ENCODE measurements at regions not wholly inside any gene's neighbourhood (a gene's known extent, or its start where the extent isn't known, plus 50 kb on each side); places are given as distances from the start of the nearest gene placed in this dataset.

DNA sequence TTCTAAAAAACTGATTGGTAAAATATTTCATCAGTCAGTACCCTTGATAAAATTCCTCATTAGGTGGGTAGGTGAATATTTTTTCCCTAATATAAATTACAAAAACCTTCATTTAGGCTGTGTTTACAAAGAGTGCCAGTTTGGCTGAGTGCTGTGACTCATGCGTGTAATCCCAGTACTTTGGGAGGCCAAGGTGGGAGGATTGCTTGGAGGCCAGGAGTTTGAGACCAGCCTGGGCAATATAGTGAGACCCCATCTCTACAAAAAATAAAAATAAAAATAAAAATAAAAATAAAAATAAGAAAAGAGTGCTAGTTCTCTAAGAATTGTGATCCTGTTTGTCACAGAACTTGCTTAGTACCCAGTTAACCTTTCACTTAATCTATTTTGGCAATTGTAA, 398.4 kb upstream of the RGS6 start:
- H3K36me3 ChIP-seq (ENCODE audit: control insufficient read depth in 4 of 4, insufficient read depth in 4 of 4, low read length in 3 of 4) = no peaks in the 10 kb centered on the region
- POLR2A ChIA-PET = no interaction called here
- no peak for DNase-seq
- CTCF ChIA-PET = no interaction called here
- H3K9me3 ChIP-seq (ENCODE audit: control extremely low read depth in 1 of 5, control insufficient read depth in 4 of 5, insufficient read depth in 2 of 5, low read depth in 1 of 5, low read length in 4 of 5) = no peaks in the 10 kb centered on the region
- no CpG with 5 or more reads among the region's 1 CpG for WGBS (ENCODE audit: insufficient coverage)
- H3K4me1 ChIP-seq (ENCODE audit: control extremely low read depth in 1 of 4, control insufficient read depth in 4 of 4, insufficient read depth in 4 of 4, low read length in 3 of 4) = no peaks in the 10 kb centered on the region
- H3K27ac ChIP-seq (ENCODE audit: insufficient read depth in 1 of 2, low read depth in 1 of 2, low read length in 2 of 2, poor library complexity in 1 of 2, severe bottlenecking in 2 of 2) = no peak overlapping the region
- H3K4me3 ChIP-seq (ENCODE audit: control insufficient read depth in 1 of 7, extremely low read depth in 1 of 7, insufficient read depth in 4 of 7, low read depth in 2 of 7, low read length in 6 of 7) = no peak overlapping the region
- no peaks in the 10 kb centered on the region for H3K27me3 ChIP-seq (replicated peaks in 2 of 5; ENCODE audit: control insufficient read depth in 4 of 5, insufficient read depth in 5 of 5, low read length in 4 of 5)

- H3K36me3 ChIP-seq (ENCODE audit: control insufficient read depth in 4 of 4, insufficient read depth in 4 of 4, low read length in 3 of 4) = no peaks in the 10 kb centered on the region
- no peaks in the 10 kb centered on the region for H3K9me3 ChIP-seq (ENCODE audit: control extremely low read depth in 1 of 5, control insufficient read depth in 4 of 5, insufficient read depth in 2 of 5, low read depth in 1 of 5, low read length in 4 of 5)
- no peak for DNase-seq
- H3K27ac ChIP-seq (ENCODE audit: insufficient read depth in 1 of 2, low read depth in 1 of 2, low read length in 2 of 2, poor library complexity in 1 of 2, severe bottlenecking in 2 of 2) = no peak overlapping the region
- POLR2A ChIA-PET = no interaction called here
- H3K4me3 ChIP-seq (ENCODE audit: control insufficient read depth in 1 of 7, extremely low read depth in 1 of 7, insufficient read depth in 4 of 7, low read depth in 2 of 7, low read length in 6 of 7) = no peak overlapping the region
- H3K27me3 ChIP-seq (replicated peaks in 2 of 5; ENCODE audit: control insufficient read depth in 4 of 5, insufficient read depth in 5 of 5, low read length in 4 of 5) = no peaks in the 10 kb centered on the region
- CTCF ChIA-PET = no interaction called here
- H3K4me1 ChIP-seq (ENCODE audit: control extremely low read depth in 1 of 4, control insufficient read depth in 4 of 4, insufficient read depth in 4 of 4, low read length in 3 of 4) = peaks cover 0 to 2% (median 1%) of the 10 kb centered on the region in 4 experiments
- WGBS (ENCODE audit: insufficient coverage) = no CpG with 5 or more reads among the region's 1 CpG
Observed at GRCh38 chr14:71534506-71534905, 397.7 kb upstream of the RGS6 start.

DNA sequence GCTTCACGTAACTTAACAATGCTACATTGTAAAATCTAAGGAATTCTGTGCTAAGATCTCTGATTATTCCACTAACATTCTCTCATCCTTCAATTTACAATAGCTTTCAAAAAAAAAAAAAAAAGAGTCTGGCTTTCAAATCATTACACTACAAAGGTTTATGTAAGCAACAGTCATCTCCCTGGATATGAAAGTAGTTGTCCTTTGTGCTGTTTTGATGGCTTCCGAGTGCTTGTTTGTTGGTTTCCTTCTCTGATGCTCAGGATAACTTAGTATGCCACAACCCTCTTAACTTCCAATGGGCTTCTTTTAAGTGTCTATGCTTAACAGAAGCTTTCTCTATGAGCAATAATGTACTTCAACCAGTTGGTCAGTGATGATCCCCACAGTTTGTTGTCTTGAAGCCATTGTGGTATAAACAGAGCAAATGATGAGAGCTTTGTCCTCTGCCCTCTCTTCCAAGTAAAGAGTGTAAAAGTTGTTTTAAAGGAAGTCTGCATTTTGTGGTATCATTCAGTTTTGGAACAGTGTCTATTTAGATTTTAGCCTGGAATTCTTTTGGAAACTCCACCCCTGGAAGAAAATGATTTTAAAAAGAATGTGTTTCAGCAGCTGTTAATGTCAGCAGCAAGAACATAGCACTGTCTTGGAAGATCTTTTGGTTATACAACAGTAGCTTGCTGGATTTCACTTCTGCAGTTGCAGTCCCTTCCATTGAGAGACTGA, 396.1 kb upstream of the RGS6 start:
- Histone ChIP-seq H3K27ac (ENCODE audit: insufficient read depth in 1 of 2, low read depth in 1 of 2, low read length in 2 of 2, poor library complexity in 1 of 2, severe bottlenecking in 2 of 2) (no peak overlapping the region), H3K27me3 (replicated peaks in 2 of 5; ENCODE audit: control insufficient read depth in 4 of 5, insufficient read depth in 5 of 5, low read length in 4 of 5) (no peaks in the 10 kb centered on the region), H3K9me3 (ENCODE audit: control extremely low read depth in 1 of 5, control insufficient read depth in 4 of 5, insufficient read depth in 2 of 5, low read depth in 1 of 5, low read length in 4 of 5) (no peaks in the 10 kb centered on the region), H3K36me3 (ENCODE audit: control insufficient read depth in 4 of 4, insufficient read depth in 4 of 4, low read length in 3 of 4) (no peaks in the 10 kb centered on the region), H3K4me3 (ENCODE audit: control insufficient read depth in 1 of 7, extremely low read depth in 1 of 7, insufficient read depth in 4 of 7, low read depth in 2 of 7, low read length in 6 of 7) (no peak overlapping the region), H3K4me1 (ENCODE audit: control extremely low read depth in 1 of 4, control insufficient read depth in 4 of 4, insufficient read depth in 4 of 4, low read length in 3 of 4) (peaks cover 0 to 16% (median 11%) of the 10 kb centered on the region in 4 experiments)
- WGBS (ENCODE audit: insufficient coverage) = 100% methylated on average over 1 of the region's 2 CpGs
- ChIA-PET CTCF (no interaction called here), POLR2A (no interaction called here)
- DNase-seq = no peak

DNA sequence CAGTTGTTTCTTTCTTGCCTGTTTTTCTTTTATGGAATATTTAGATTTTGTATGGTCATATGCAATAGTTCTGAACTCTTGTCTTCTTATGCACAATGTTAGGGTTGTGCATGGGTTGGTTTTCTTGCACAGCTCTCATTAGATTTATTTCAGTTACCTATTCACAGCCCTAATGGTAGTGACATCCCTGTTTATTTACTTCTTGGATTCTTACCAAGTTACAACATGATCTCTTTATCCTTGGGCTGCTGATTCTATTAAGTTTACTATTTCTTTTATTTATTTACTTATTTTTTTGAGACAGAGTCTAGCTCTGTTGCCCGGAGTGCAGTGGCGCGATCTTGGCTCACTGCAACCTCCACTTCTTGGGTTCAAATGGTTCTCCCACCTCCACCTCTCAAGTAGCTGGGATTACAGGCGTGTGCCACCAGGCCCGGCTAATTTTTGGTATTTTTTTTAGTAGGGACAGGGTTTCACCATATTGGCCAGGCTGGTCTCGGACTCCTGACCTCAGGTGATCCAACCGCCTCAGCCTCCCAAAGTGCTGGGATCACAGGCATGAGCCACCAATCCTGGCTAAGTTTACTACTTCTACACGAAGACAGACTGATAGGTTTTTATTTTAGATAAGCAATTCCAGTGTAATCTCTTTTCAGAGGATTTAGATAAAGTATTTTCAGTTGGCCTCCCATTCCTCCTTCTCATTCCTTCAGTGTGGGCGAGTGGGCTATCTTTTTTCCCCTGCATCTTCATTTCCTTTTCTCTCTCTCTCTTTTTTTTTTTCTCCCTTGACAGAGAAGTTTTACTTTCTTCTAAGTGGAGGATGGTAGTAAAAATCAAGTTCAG, 395.1 kb upstream of the RGS6 start:
- H3K27ac ChIP-seq (ENCODE audit: insufficient read depth in 1 of 2, low read depth in 1 of 2, low read length in 2 of 2, poor library complexity in 1 of 2, severe bottlenecking in 2 of 2) = no peak overlapping the region
- peaks cover 0 to 16% (median 11%) of the 10 kb centered on the region in 4 experiments for H3K4me1 ChIP-seq (ENCODE audit: control extremely low read depth in 1 of 4, control insufficient read depth in 4 of 4, insufficient read depth in 4 of 4, low read length in 3 of 4)
- ChIA-PET POLR2A (no interaction called here), CTCF (no interaction called here)
- no peaks in the 10 kb centered on the region for H3K9me3 ChIP-seq (ENCODE audit: control extremely low read depth in 1 of 5, control insufficient read depth in 4 of 5, insufficient read depth in 2 of 5, low read depth in 1 of 5, low read length in 4 of 5)
- WGBS (ENCODE audit: insufficient coverage) = 100% methylated on average over 1 of the region's 9 CpGs
- H3K27me3 ChIP-seq (replicated peaks in 2 of 5; ENCODE audit: control insufficient read depth in 4 of 5, insufficient read depth in 5 of 5, low read length in 4 of 5) = no peaks in the 10 kb centered on the region
- H3K36me3 ChIP-seq (ENCODE audit: control insufficient read depth in 4 of 4, insufficient read depth in 4 of 4, low read length in 3 of 4) = no peaks in the 10 kb centered on the region
- DNase-seq = no peak
- H3K4me3 ChIP-seq (ENCODE audit: control insufficient read depth in 1 of 7, extremely low read depth in 1 of 7, insufficient read depth in 4 of 7, low read depth in 2 of 7, low read length in 6 of 7) = no peak overlapping the region

- no peaks in the 10 kb centered on the region for H3K36me3 ChIP-seq (ENCODE audit: control insufficient read depth in 4 of 4, insufficient read depth in 4 of 4, low read length in 3 of 4)
- H3K9me3 ChIP-seq (ENCODE audit: control extremely low read depth in 1 of 5, control insufficient read depth in 4 of 5, insufficient read depth in 2 of 5, low read depth in 1 of 5, low read length in 4 of 5) = no peaks in the 10 kb centered on the region
- no peaks in the 10 kb centered on the region for H3K27me3 ChIP-seq (replicated peaks in 2 of 5; ENCODE audit: control insufficient read depth in 4 of 5, insufficient read depth in 5 of 5, low read length in 4 of 5)
- 100% methylated on average over 2 of the region's 4 CpGs for WGBS (ENCODE audit: insufficient coverage)
- ChIA-PET CTCF (no interaction called here), POLR2A (no interaction called here)
- no peak overlapping the region for H3K27ac ChIP-seq (ENCODE audit: insufficient read depth in 1 of 2, low read depth in 1 of 2, low read length in 2 of 2, poor library complexity in 1 of 2, severe bottlenecking in 2 of 2)
- H3K4me3 ChIP-seq (ENCODE audit: control insufficient read depth in 1 of 7, extremely low read depth in 1 of 7, insufficient read depth in 4 of 7, low read depth in 2 of 7, low read length in 6 of 7) = no peak overlapping the region
- peaks cover 0 to 16% (median 11%) of the 10 kb centered on the region in 4 experiments for H3K4me1 ChIP-seq (ENCODE audit: control extremely low read depth in 1 of 4, control insufficient read depth in 4 of 4, insufficient read depth in 4 of 4, low read length in 3 of 4)
- DNase-seq = no peak
Observed at GRCh38 chr14:71538288-71538687, 393.9 kb upstream of the RGS6 start.

DNA sequence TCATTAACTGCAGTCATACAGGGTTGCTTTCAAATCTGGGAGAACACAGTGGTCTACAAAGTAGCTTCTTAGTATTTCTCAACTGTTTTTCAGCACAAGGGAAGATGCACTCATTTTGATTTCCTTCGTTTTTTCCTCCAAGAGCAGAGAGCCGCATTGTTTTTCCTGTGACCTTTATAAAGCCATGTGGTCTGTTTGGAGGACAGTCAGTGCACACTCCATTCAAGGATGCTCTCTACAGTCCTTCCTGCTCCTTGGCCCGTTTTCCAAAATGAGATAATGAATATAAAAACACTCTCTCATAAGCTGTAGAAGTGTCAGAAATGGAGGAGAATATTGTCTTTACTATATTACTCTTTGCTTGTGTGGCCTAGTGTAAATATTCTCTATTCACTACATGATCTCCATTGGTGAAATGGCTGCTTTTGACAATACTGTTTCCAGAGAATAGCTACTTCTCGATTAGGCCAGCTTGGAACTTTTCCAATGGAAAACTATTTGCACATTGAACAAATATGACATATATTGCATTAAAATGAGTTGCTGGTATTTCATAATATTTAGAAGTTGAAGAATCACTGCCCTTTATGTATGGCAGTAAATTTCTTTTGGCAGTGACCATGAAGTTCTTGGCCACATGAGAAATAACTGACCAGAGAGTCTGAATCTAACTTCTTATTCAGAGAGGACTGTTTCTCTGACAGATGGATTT, 393.1 kb upstream of the RGS6 start:
- POLR2A ChIA-PET = no interaction called here

More for the DNA sequence above, 393.1 kb upstream of the RGS6 start:
- WGBS (ENCODE audit: insufficient coverage) = 95% methylated on average over 2 of the region's 4 CpGs
- no peak for DNase-seq
- no peak overlapping the region for H3K27ac ChIP-seq (ENCODE audit: insufficient read depth in 1 of 2, low read depth in 1 of 2, low read length in 2 of 2, poor library complexity in 1 of 2, severe bottlenecking in 2 of 2)
- no peaks in the 10 kb centered on the region for H3K9me3 ChIP-seq (ENCODE audit: control extremely low read depth in 1 of 5, control insufficient read depth in 4 of 5, insufficient read depth in 2 of 5, low read depth in 1 of 5, low read length in 4 of 5)
- no peak overlapping the region for H3K4me3 ChIP-seq (ENCODE audit: control insufficient read depth in 1 of 7, extremely low read depth in 1 of 7, insufficient read depth in 4 of 7, low read depth in 2 of 7, low read length in 6 of 7)
- no peaks in the 10 kb centered on the region for H3K36me3 ChIP-seq (ENCODE audit: control insufficient read depth in 4 of 4, insufficient read depth in 4 of 4, low read length in 3 of 4)
- CTCF ChIA-PET = no interaction called here
- H3K27me3 ChIP-seq (replicated peaks in 2 of 5; ENCODE audit: control insufficient read depth in 4 of 5, insufficient read depth in 5 of 5, low read length in 4 of 5) = no peaks in the 10 kb centered on the region
- H3K4me1 ChIP-seq (ENCODE audit: control extremely low read depth in 1 of 4, control insufficient read depth in 4 of 4, insufficient read depth in 4 of 4, low read length in 3 of 4) = peaks cover 0 to 16% (median 11%) of the 10 kb centered on the region in 4 experiments
